Uterus (tissue), 2 donors: ENCODE measurements at regions not wholly inside any gene's neighbourhood (a gene's known extent, or its start where the extent isn't known, plus 50 kb on each side); places are given as distances from the start of the nearest gene placed in this dataset.

Experiments
- CTCF ChIP-seq, 4 experiments: fragments of 200-600 bp in 2 of 4; fragments of 450-650 bp in 2 of 4; sonication (generic) in 2 of 4; IDR thresholded peaks; one replicate each; pipeline ENCODE4 v1.5.1; 2016 to 2019; ENCODE audit warnings: antibody characterized with exemption in 4 of 4, mild to moderate bottlenecking in 2 of 4, moderate library complexity in 1 of 4
- POLR2A ChIP-seq, 2 donors: fragments of 450-650 bp; IDR thresholded peaks; one replicate each; pipeline ENCODE4 v1.6.1; 2016; ENCODE audit warnings: antibody characterized with exemption in 2 of 2, mild to moderate bottlenecking in 1 of 2, moderate library complexity in 1 of 2

- TF ChIP-seq CTCF (IDR thresholded peaks at IDR 0.05), result no peak
- TF ChIP-seq POLR2A (IDR thresholded peaks at IDR 0.05), result no peak
These were observed 127.9 kb upstream of the DYRK2 start for GRCh38 chr12:67520606-67521005.
